ENCODE measurements at regions not wholly inside any gene's neighbourhood (a gene's known extent, or its start where the extent isn't known, plus 50 kb on each side); places are given as distances from the start of the nearest gene placed in this dataset.

- DNase-seq (ENCODE audit: low read depth in 1 of 2, low spot score in 1 of 2) (no peak), ATAC-seq (no peak), FAIRE-seq (no peak)
- H3K9me3 ChIP-seq, result no peaks in the 10 kb centered on the region
- no peak overlapping the region for H3K4me2 ChIP-seq
- H3K4me1 ChIP-seq, result no peaks in the 10 kb centered on the region
- no peak overlapping the region for H3K4me3 ChIP-seq
- ChIA-PET POLR2A (no interaction called here), CTCF (no interaction called here)
- no peak overlapping the region for H3K27ac ChIP-seq
- 4% methylated on average over 2 of the region's 2 CpGs for WGBS (ENCODE audit: missing lambda C conversion rate)
- TF ChIP-seq CTCF (IDR thresholded peaks at IDR 0.05) (no peak), FOSL2 (IDR thresholded peaks at IDR 0.05) (no peak), FOSL2 (CRISPR knock-in tag; IDR thresholded peaks at IDR 0.05) (no peak), RAD21 (conservative IDR thresholded peaks at IDR 0.05 in 1 of 2, IDR thresholded peaks at IDR 0.05 in 1 of 2) (no peak), GATA3 (IDR thresholded peaks at IDR 0.05; ENCODE audit: borderline replicate concordance) (no peak)
These were observed 633.1 kb downstream of the JRKL start for GRCh38 chr11:97022955-97023354.

- Histone ChIP-seq H3K4me3 (no peak overlapping the region), H3K4me1 (no peaks in the 10 kb centered on the region), H3K9me3 (no peaks in the 10 kb centered on the region), H3K27ac (no peak overlapping the region), H3K4me2 (no peak overlapping the region)
- POLR2A ChIA-PET, result no interaction called here
- CTCF ChIA-PET, result no interaction called here
- TF ChIP-seq ZSCAN20 (CRISPR knock-in tag; IDR thresholded peaks at IDR 0.05), result no peak
- no peak for TF ChIP-seq CBX2 (IDR thresholded peaks at IDR 0.05; ENCODE audit: borderline replicate concordance, low read depth)
- TF ChIP-seq NFE2L2 (conservative IDR thresholded peaks at IDR 0.05; ENCODE audit: low read length), result no peak
- DNase-seq (ENCODE audit: low read depth in 1 of 2, low spot score in 1 of 2), result no peak
- 38% methylated on average over 1 of the region's 1 CpG for WGBS (ENCODE audit: missing lambda C conversion rate)
- no peak for ATAC-seq
- FAIRE-seq, result no peak
These were observed 639.1 kb downstream of the JRKL start for GRCh38 chr11:97028836-97029406.

GRCh38 chr11:97033178-97033577 lies 643.4 kb downstream of the JRKL start:
- ATAC-seq, result no peak
- no peak for FAIRE-seq
- Histone ChIP-seq H3K4me3 (no peak overlapping the region), H3K4me1 (no peaks in the 10 kb centered on the region), H3K27ac (no peak overlapping the region), H3K9me3 (no peaks in the 10 kb centered on the region), H3K4me2 (no peak overlapping the region)
- 22% methylated on average over 5 of the region's 5 CpGs for WGBS (ENCODE audit: missing lambda C conversion rate)
- no peak for DNase-seq (ENCODE audit: low read depth in 1 of 2, low spot score in 1 of 2)
- ChIA-PET CTCF (no interaction called here), POLR2A (no interaction called here)
- TF ChIP-seq HOXA7 (CRISPR knock-in tag; IDR thresholded peaks at IDR 0.05) (no peak), FOSL2 (IDR thresholded peaks at IDR 0.05) (no peak), FOSL2 (CRISPR knock-in tag; IDR thresholded peaks at IDR 0.05) (no peak), ESRRA (IDR thresholded peaks at IDR 0.05; ENCODE audit: borderline replicate concordance, low read length) (no peak), GATA3 (IDR thresholded peaks at IDR 0.05; ENCODE audit: borderline replicate concordance) (no peak), CBX8 (IDR thresholded peaks at IDR 0.05) (no peak), EP300 (IDR thresholded peaks at IDR 0.05) (no peak), CHD4 (IDR thresholded peaks at IDR 0.05; ENCODE audit: borderline replicate concordance) (no peak), HOXB13 (CRISPR knock-in tag; IDR thresholded peaks at IDR 0.05; ENCODE audit: low read depth) (no peak), POLR2A (IDR thresholded peaks at IDR 0.05; ENCODE audit: low read length) (no peak), RARB (CRISPR knock-in tag; IDR thresholded peaks at IDR 0.05) (no peak), TP53 (CRISPR knock-in tag; IDR thresholded peaks at IDR 0.05) (no peak), CHD2 (IDR thresholded peaks at IDR 0.05; ENCODE audit: low read length, partially characterized antibody) (no peak), ELK1 (IDR thresholded peaks at IDR 0.05; ENCODE audit: low read depth, low read length) (no peak), SREBF2 (IDR thresholded peaks at IDR 0.05) (no peak), HOXB5 (CRISPR knock-in tag; IDR thresholded peaks at IDR 0.05) (no peak), MYC (IDR thresholded peaks at IDR 0.05; ENCODE audit: borderline replicate concordance, low read length) (no peak)
- TF ChIP-seq, protein P1, sequence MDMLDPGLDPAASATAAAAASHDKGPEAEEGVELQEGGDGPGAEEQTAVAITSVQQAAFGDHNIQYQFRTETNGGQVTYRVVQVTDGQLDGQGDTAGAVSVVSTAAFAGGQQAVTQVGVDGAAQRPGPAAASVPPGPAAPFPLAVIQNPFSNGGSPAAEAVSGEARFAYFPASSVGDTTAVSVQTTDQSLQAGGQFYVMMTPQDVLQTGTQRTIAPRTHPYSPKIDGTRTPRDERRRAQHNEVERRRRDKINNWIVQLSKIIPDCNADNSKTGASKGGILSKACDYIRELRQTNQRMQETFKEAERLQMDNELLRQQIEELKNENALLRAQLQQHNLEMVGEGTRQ (IDR thresholded peaks at IDR 0.05), result no peak

Measured in A549 (cell line).